Muscle of leg (tissue), 3 donors: ENCODE measurements at regions not wholly inside any gene's neighbourhood (a gene's known extent, or its start where the extent isn't known, plus 50 kb on each side); places are given as distances from the start of the nearest gene placed in this dataset.

Source experiments
- DNase-seq: peaks from one replicate; pipeline ENCODE4 v3.0.0; 2013
- H3K27ac ChIP-seq: one replicate; pipeline ENCODE4 v1.5.1; 2013; ENCODE audit warnings: mild to moderate bottlenecking, low read length, control low read depth
- H3K27me3 ChIP-seq: one replicate; pipeline ENCODE4 v1.6.1; 2013; ENCODE audit warnings: low read length; ENCODE audit not compliant: control insufficient read depth, insufficient read depth
- H3K36me3 ChIP-seq: one replicate; pipeline ENCODE4 v1.6.1; 2013; ENCODE audit warnings: low read length; ENCODE audit not compliant: control insufficient read depth, insufficient read depth
- H3K4me1 ChIP-seq: one replicate; pipeline ENCODE4 v1.6.1; 2013; ENCODE audit warnings: low read length; ENCODE audit not compliant: control insufficient read depth, insufficient read depth
- H3K4me3 ChIP-seq: one replicate; pipeline ENCODE4 v1.5.1; 2013; ENCODE audit warnings: low read length, control low read depth
- H3K9me3 ChIP-seq: replicated peaks from 2 replicates; pipeline ENCODE4 v1.6.1; 2013; ENCODE audit warnings: low read depth, low read length; ENCODE audit not compliant: control insufficient read depth
- WGBS: methylation state at CpG from one replicate; pipeline ENCODE4 v1.1.5; 2013; ENCODE audit warnings: missing lambda C conversion rate; ENCODE audit not compliant: insufficient coverage; 5-methylcytosine and 5-hydroxymethylcytosine counted together

GRCh38 chr13:111909501-111909900 is 157.4 kb upstream of the SOX1 start:
- Histone ChIP-seq H3K4me1 (peaks cover 8% of the 10 kb centered on the region), H3K4me3 (no peak overlapping the region), H3K27me3 (peaks cover 28% of the 10 kb centered on the region), H3K36me3 (no peaks in the 10 kb centered on the region), H3K9me3 (no peaks in the 10 kb centered on the region), H3K27ac (no peak overlapping the region)
- DNase-seq, result no peak
- 82% methylated on average over 10 of the region's 12 CpGs for WGBS

GRCh38 chr13:111909971-111910671 is 156.8 kb upstream of the SOX1 start:
- WGBS, result 91% methylated on average over 10 of the region's 16 CpGs
- peaks cover 34% of the 10 kb centered on the region for H3K27me3 ChIP-seq

GRCh38 chr13:111911121-111911720 is 155.7 kb upstream of the SOX1 start:
- peaks cover 8% of the 10 kb centered on the region for H3K4me1 ChIP-seq
- peaks cover 38% of the 10 kb centered on the region for H3K27me3 ChIP-seq
- no peak for DNase-seq
- no peak overlapping the region for H3K4me3 ChIP-seq
- H3K27ac ChIP-seq, result no peak overlapping the region
- 80% methylated on average over 11 of the region's 11 CpGs for WGBS
- H3K36me3 ChIP-seq, result no peaks in the 10 kb centered on the region
- H3K9me3 ChIP-seq, result no peaks in the 10 kb centered on the region

More at GRCh38 chr13:111909971-111910671, 156.8 kb upstream of the SOX1 start:
- peaks cover 8% of the 10 kb centered on the region for H3K4me1 ChIP-seq
- H3K36me3 ChIP-seq, result no peaks in the 10 kb centered on the region
- H3K4me3 ChIP-seq, result no peak overlapping the region
- DNase-seq, result no peak
- H3K27ac ChIP-seq, result no peak overlapping the region
- H3K9me3 ChIP-seq, result no peaks in the 10 kb centered on the region

GRCh38 chr13:111911754-111912452 is 155.0 kb upstream of the SOX1 start:
- no peak for DNase-seq
- Histone ChIP-seq H3K4me1 (peaks cover 8% of the 10 kb centered on the region), H3K36me3 (no peaks in the 10 kb centered on the region), H3K4me3 (no peak overlapping the region), H3K27ac (no peak overlapping the region), H3K27me3 (peaks cover 39% of the 10 kb centered on the region), H3K9me3 (no peaks in the 10 kb centered on the region)
- 79% methylated on average over 10 of the region's 11 CpGs for WGBS

GRCh38 chr13:111912453-111912866 is 154.5 kb upstream of the SOX1 start:
- no peaks in the 10 kb centered on the region for H3K9me3 ChIP-seq
- H3K27ac ChIP-seq, result no peak overlapping the region
- peaks cover 8% of the 10 kb centered on the region for H3K4me1 ChIP-seq
- no peak for DNase-seq
- H3K36me3 ChIP-seq, result no peaks in the 10 kb centered on the region
- H3K27me3 ChIP-seq, result peaks cover 40% of the 10 kb centered on the region
- WGBS, result 95% methylated on average over 13 of the region's 16 CpGs
- no peak overlapping the region for H3K4me3 ChIP-seq

- Histone ChIP-seq H3K4me1 (peaks cover 8% of the 10 kb centered on the region), H3K27me3 (peaks cover 43% of the 10 kb centered on the region), H3K9me3 (no peaks in the 10 kb centered on the region), H3K27ac (no peak overlapping the region), H3K36me3 (no peaks in the 10 kb centered on the region), H3K4me3 (no peak overlapping the region)
- no peak for DNase-seq
- WGBS, result 53% methylated on average over 20 of the region's 25 CpGs
These were observed 153.8 kb upstream of the SOX1 start for GRCh38 chr13:111912991-111913760.

- Histone ChIP-seq H3K27ac (no peak overlapping the region), H3K4me1 (peaks cover 8% of the 10 kb centered on the region), H3K9me3 (no peaks in the 10 kb centered on the region), H3K36me3 (no peaks in the 10 kb centered on the region), H3K27me3 (peaks cover 44% of the 10 kb centered on the region), H3K4me3 (no peak overlapping the region)
- WGBS, result 78% methylated on average over 6 of the region's 9 CpGs
- no peak for DNase-seq
These were observed 153.2 kb upstream of the SOX1 start for GRCh38 chr13:111913761-111914140.

- WGBS, result 86% methylated on average over 4 of the region's 13 CpGs
- no peak for DNase-seq
- Histone ChIP-seq H3K9me3 (no peaks in the 10 kb centered on the region), H3K4me3 (no peak overlapping the region), H3K4me1 (peaks cover 8% of the 10 kb centered on the region), H3K36me3 (no peaks in the 10 kb centered on the region), H3K27ac (no peak overlapping the region), H3K27me3 (peaks cover 49% of the 10 kb centered on the region)
These were observed 152.5 kb upstream of the SOX1 start for GRCh38 chr13:111914241-111915103.

- no peak overlapping the region for H3K4me3 ChIP-seq
These were observed 151.8 kb upstream of the SOX1 start for GRCh38 chr13:111915104-111915551.

More at GRCh38 chr13:111915104-111915551, 151.8 kb upstream of the SOX1 start:
- no peak for DNase-seq
- no peaks in the 10 kb centered on the region for H3K36me3 ChIP-seq
- H3K4me1 ChIP-seq, result peaks cover 8% of the 10 kb centered on the region
- 76% methylated on average over 9 of the region's 12 CpGs for WGBS
- H3K27me3 ChIP-seq, result peaks cover 55% of the 10 kb centered on the region
- H3K27ac ChIP-seq, result no peak overlapping the region
- no peaks in the 10 kb centered on the region for H3K9me3 ChIP-seq
